ENCODE measurements at regions not wholly inside any gene's neighbourhood (a gene's known extent, or its start where the extent isn't known, plus 50 kb on each side); places are given as distances from the start of the nearest gene placed in this dataset.
A peak's percentile ranks its signal among the peaks of the same experiment; 100 is the strongest.
"Not testable (repeated sequence)": the region's sequence is repeated elsewhere in the genome, so short reads cannot be mapped to it uniquely, and the experiment has no call there.

GRCh38 chr2:16907645-16908282 lies 242.1 kb upstream of the CYRIA start:
- no peaks in the 10 kb centered on the region for H3K27me3 ChIP-seq (ENCODE audit: control insufficient read depth, extremely low read depth, insufficient read depth, low read length)
- no peaks in the 10 kb centered on the region for H3K79me2 ChIP-seq (ENCODE audit: control insufficient read depth, insufficient read depth, low read length)
- H3K9me3 ChIP-seq (ENCODE audit: control insufficient read depth, low read depth, low read length): no peaks in the 10 kb centered on the region
- DNase-seq (ENCODE audit: low read depth, low spot score) (no peak), FAIRE-seq (no peak)
- no peaks in the 10 kb centered on the region for H3K36me3 ChIP-seq (ENCODE audit: control insufficient read depth in 2 of 2, extremely low read depth in 1 of 2, insufficient read depth in 2 of 2, low read length in 2 of 2)
- no peak overlapping the region for H3K9ac ChIP-seq (ENCODE audit: control insufficient read depth, extremely low read depth, insufficient read depth, low read length)
- no peaks in the 10 kb centered on the region for H3K9me1 ChIP-seq (ENCODE audit: control insufficient read depth, extremely low read depth, insufficient read depth, low read length)
- H3K27ac ChIP-seq (ENCODE audit: control insufficient read depth, insufficient read depth, low read length): no peak overlapping the region
- no peak overlapping the region for H3K4me3 ChIP-seq (ENCODE audit: control insufficient read depth in 2 of 3, extremely low read depth in 1 of 3, insufficient read depth in 2 of 3, low read depth in 1 of 3, low read length in 3 of 3)
- H3K4me2 ChIP-seq (ENCODE audit: control insufficient read depth, extremely low read depth, insufficient read depth, low read depth, low read length): no peak overlapping the region
- dilution Hi-C loops (cut with MboI; ENCODE audit: extremely low pct_ligation_motif_present, low sequenced_read_pairs): no loop called here
- H4K20me1 ChIP-seq (ENCODE audit: control insufficient read depth, extremely low read depth, insufficient read depth, low read length): no peaks in the 10 kb centered on the region
- peaks cover 2% of the 10 kb centered on the region for H3K4me1 ChIP-seq (ENCODE audit: control insufficient read depth, extremely low read depth, insufficient read depth, low read length)
- H2AFZ ChIP-seq (ENCODE audit: control insufficient read depth, low read length): no peak overlapping the region
- TF ChIP-seq EZH2 (IDR thresholded peaks at IDR 0.05; ENCODE audit: low read length): no peak
- TF ChIP-seq CTCF (optimal IDR thresholded peaks at IDR 0.05 in 1 of 3, IDR thresholded peaks at IDR 0.05 in 1 of 3, conservative IDR thresholded peaks at IDR 0.05 in 1 of 3; ENCODE audit: extremely low read depth in 1 of 3, insufficient read depth in 2 of 3, low read length in 3 of 3): no peak

- H3K27me3 ChIP-seq (ENCODE audit: control insufficient read depth, extremely low read depth, insufficient read depth, low read length); H3K4me1 ChIP-seq (ENCODE audit: control insufficient read depth, extremely low read depth, insufficient read depth, low read length); H4K20me1 ChIP-seq (ENCODE audit: control insufficient read depth, extremely low read depth, insufficient read depth, low read length); FAIRE-seq; DNase-seq (ENCODE audit: low read depth, low spot score); H2AFZ ChIP-seq (ENCODE audit: control insufficient read depth, low read length); H3K9me3 ChIP-seq (ENCODE audit: control insufficient read depth, low read depth, low read length); H3K9me1 ChIP-seq (ENCODE audit: control insufficient read depth, extremely low read depth, insufficient read depth, low read length); H3K9ac ChIP-seq (ENCODE audit: control insufficient read depth, extremely low read depth, insufficient read depth, low read length); H3K27ac ChIP-seq (ENCODE audit: control insufficient read depth, insufficient read depth, low read length); H3K79me2 ChIP-seq (ENCODE audit: control insufficient read depth, insufficient read depth, low read length); dilution Hi-C loops (cut with MboI; ENCODE audit: extremely low pct_ligation_motif_present, low sequenced_read_pairs); H3K4me3 ChIP-seq (ENCODE audit: control insufficient read depth in 2 of 3, extremely low read depth in 1 of 3, insufficient read depth in 2 of 3, low read depth in 1 of 3, low read length in 3 of 3); H3K36me3 ChIP-seq (ENCODE audit: control insufficient read depth in 2 of 2, extremely low read depth in 1 of 2, insufficient read depth in 2 of 2, low read length in 2 of 2); H3K4me2 ChIP-seq (ENCODE audit: control insufficient read depth, extremely low read depth, insufficient read depth, low read depth, low read length): not testable (repeated sequence)
These were observed 239.7 kb upstream of the CYRIA start for GRCh38 chr2:16905325-16905724.

GRCh38 chr2:16900405-16901025 lies 234.9 kb upstream of the CYRIA start:
- dilution Hi-C loops (cut with MboI; ENCODE audit: extremely low pct_ligation_motif_present, low sequenced_read_pairs): no loop called here
- no peak for DNase-seq (ENCODE audit: low read depth, low spot score)

More at GRCh38 chr2:16900405-16901025, 234.9 kb upstream of the CYRIA start:
- Histone ChIP-seq H3K27me3 (ENCODE audit: control insufficient read depth, extremely low read depth, insufficient read depth, low read length) (no peaks in the 10 kb centered on the region), H3K4me2 (ENCODE audit: control insufficient read depth, extremely low read depth, insufficient read depth, low read depth, low read length) (no peak overlapping the region), H3K9me1 (ENCODE audit: control insufficient read depth, extremely low read depth, insufficient read depth, low read length) (no peaks in the 10 kb centered on the region), H3K4me1 (ENCODE audit: control insufficient read depth, extremely low read depth, insufficient read depth, low read length) (no peaks in the 10 kb centered on the region), H3K9me3 (ENCODE audit: control insufficient read depth, low read depth, low read length) (no peaks in the 10 kb centered on the region), H3K79me2 (ENCODE audit: control insufficient read depth, insufficient read depth, low read length) (no peaks in the 10 kb centered on the region), H2AFZ (ENCODE audit: control insufficient read depth, low read length) (no peak overlapping the region), H3K9ac (ENCODE audit: control insufficient read depth, extremely low read depth, insufficient read depth, low read length) (no peak overlapping the region), H3K36me3 (ENCODE audit: control insufficient read depth in 2 of 2, extremely low read depth in 1 of 2, insufficient read depth in 2 of 2, low read length in 2 of 2) (no peaks in the 10 kb centered on the region), H4K20me1 (ENCODE audit: control insufficient read depth, extremely low read depth, insufficient read depth, low read length) (no peaks in the 10 kb centered on the region), H3K27ac (ENCODE audit: control insufficient read depth, insufficient read depth, low read length) (no peak overlapping the region), H3K4me3 (ENCODE audit: control insufficient read depth in 2 of 3, extremely low read depth in 1 of 3, insufficient read depth in 2 of 3, low read depth in 1 of 3, low read length in 3 of 3) (no peak overlapping the region)
- TF ChIP-seq EZH2 (IDR thresholded peaks at IDR 0.05; ENCODE audit: low read length): no peak
- peak; percentile 77 to 93 (median 92) for TF ChIP-seq CTCF (optimal IDR thresholded peaks at IDR 0.05 in 1 of 3, IDR thresholded peaks at IDR 0.05 in 1 of 3, conservative IDR thresholded peaks at IDR 0.05 in 1 of 3; ENCODE audit: extremely low read depth in 1 of 3, insufficient read depth in 2 of 3, low read length in 3 of 3)
- FAIRE-seq: peak; percentile 78
